Breast epithelium (tissue), 4 donors: ENCODE measurements at regions not wholly inside any gene's neighbourhood (a gene's known extent, or its start where the extent isn't known, plus 50 kb on each side); places are given as distances from the start of the nearest gene placed in this dataset.

Experiments
- DNase-seq, 2 donors: peaks; one replicate each; pipeline ENCODE4 v3.0.0-alpha.2; 2019; ENCODE audit warnings: low spot score in 2 of 2
- H3K27ac ChIP-seq, 2 donors: fragments of 200-600 bp; sonication (generic) in 1 of 2; one replicate each; pipeline ENCODE4 v1.5.1; 2016 to 2019; ENCODE audit warnings: mild to moderate bottlenecking in 1 of 2
- H3K27me3 ChIP-seq, 2 donors: fragments of 200-600 bp; sonication (generic) in 1 of 2; one replicate each; pipeline versions ENCODE4 v1.5.1 to v1.6.0; 2017 to 2019; ENCODE audit warnings: control low read depth in 1 of 2, mild to moderate bottlenecking in 1 of 2
- H3K36me3 ChIP-seq: fragments of 200-600 bp; one replicate; pipeline ENCODE4 v1.5.1; 2019
- H3K4me1 ChIP-seq, 2 donors: fragments of 200-600 bp; sonication (generic); one replicate each; pipeline ENCODE4 v1.5.1; 2016 to 2019; ENCODE audit warnings: control low read depth in 1 of 2
- H3K4me3 ChIP-seq, 3 donors: fragments of 200-600 bp; sonication (generic); 1 replicate in 2 of 3; 2 replicates in 1 of 3; pipeline ENCODE4 v1.5.1; 2016 to 2019; ENCODE audit warnings: mild to moderate bottlenecking in 3 of 3, moderate library complexity in 2 of 3
- H3K9me3 ChIP-seq, 2 donors: fragments of 200-600 bp; sonication (generic) in 1 of 2; one replicate each; pipeline ENCODE4 v1.5.1; 2016 to 2019; ENCODE audit warnings: control low read depth in 1 of 2
- POLR2A ChIP-seq: fragments of 450-650 bp; IDR thresholded peaks from one replicate; pipeline ENCODE4 v1.6.1; 2016; ENCODE audit warnings: antibody characterized with exemption, mild to moderate bottlenecking, moderate library complexity
- POLR2AphosphoS5 ChIP-seq, 3 donors: sonication (generic); formaldehyde crosslinking; IDR thresholded peaks; one replicate each; pipeline ENCODE4 v1.6.1; 2017; ENCODE audit warnings: antibody characterized with exemption in 3 of 3
- intact Hi-C: fragments of 100-400 bp; cut with DNase I; formaldehyde crosslinking; loops from one replicate; pipeline ENCODE4 v1.15.1; 2023; ENCODE audit warnings: low total_unique reads
- TF ChIP-seq, protein P1 (sequence below), 3 donors: fragments of 450-650 bp; IDR thresholded peaks; one replicate each; pipeline ENCODE4 v1.5.1; 2016 to 2017; ENCODE audit warnings: antibody characterized with exemption in 3 of 3, mild to moderate bottlenecking in 3 of 3, moderate library complexity in 3 of 3

DNA sequence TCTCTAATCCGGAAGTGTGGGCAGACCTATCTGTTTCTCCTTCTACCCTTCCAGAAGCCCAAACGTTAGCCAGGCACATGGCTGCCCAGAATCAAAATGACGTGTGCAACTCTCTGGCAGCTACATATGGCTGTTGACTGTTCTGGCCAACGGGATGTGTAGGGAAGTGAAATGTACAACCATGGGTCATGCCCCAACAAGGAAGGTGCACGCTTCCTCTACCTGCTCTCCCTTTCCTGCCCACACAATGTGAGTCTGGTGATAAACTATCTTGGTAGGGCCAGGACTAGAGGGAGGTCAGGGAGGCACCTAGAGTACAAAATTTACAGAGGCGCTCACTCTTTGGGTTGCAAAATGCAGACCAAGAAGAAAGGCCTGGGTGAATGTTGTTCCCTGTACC, 495.9 kb upstream of the PROK2 start:
- Histone ChIP-seq H3K27ac (no peak overlapping the region), H3K4me1 (no peaks in the 10 kb centered on the region), H3K36me3 (no peaks in the 10 kb centered on the region), H3K9me3 (peaks cover 0 to 10% of the 10 kb centered on the region in 2 donors), H3K4me3 (no peak overlapping the region), H3K27me3 (no peaks in the 10 kb centered on the region)
- intact Hi-C loops = no loop called here
- no peak for TF ChIP-seq POLR2A
- TF ChIP-seq POLR2AphosphoS5 (IDR thresholded peaks at IDR 0.05) = no peak
- TF ChIP-seq, protein P1, sequence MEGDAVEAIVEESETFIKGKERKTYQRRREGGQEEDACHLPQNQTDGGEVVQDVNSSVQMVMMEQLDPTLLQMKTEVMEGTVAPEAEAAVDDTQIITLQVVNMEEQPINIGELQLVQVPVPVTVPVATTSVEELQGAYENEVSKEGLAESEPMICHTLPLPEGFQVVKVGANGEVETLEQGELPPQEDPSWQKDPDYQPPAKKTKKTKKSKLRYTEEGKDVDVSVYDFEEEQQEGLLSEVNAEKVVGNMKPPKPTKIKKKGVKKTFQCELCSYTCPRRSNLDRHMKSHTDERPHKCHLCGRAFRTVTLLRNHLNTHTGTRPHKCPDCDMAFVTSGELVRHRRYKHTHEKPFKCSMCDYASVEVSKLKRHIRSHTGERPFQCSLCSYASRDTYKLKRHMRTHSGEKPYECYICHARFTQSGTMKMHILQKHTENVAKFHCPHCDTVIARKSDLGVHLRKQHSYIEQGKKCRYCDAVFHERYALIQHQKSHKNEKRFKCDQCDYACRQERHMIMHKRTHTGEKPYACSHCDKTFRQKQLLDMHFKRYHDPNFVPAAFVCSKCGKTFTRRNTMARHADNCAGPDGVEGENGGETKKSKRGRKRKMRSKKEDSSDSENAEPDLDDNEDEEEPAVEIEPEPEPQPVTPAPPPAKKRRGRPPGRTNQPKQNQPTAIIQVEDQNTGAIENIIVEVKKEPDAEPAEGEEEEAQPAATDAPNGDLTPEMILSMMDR (IDR thresholded peaks at IDR 0.05) = no peak
- no peak for DNase-seq

DNA sequence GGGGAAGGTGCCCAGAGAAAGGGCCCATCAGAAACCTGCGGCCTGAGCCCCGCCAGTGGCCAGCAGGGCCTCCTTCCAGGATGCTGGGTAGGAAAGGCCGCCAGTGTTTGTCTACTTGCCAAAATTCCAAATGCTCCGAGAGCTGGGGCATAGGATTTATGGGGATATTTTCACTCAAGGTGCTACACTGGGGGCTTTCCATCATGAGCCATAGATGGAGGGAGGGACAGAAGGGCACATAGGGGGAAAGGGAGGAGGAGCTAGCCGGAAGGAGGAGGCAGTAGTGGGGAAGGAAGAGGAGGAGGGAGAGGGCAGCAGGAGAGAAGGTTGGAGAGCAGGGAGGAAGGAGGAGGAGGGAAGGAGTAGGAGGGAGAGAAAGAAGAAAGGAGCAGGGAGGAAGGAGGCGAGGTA, 494.7 kb upstream of the PROK2 start:
- intact Hi-C loops = no loop called here

DNA sequence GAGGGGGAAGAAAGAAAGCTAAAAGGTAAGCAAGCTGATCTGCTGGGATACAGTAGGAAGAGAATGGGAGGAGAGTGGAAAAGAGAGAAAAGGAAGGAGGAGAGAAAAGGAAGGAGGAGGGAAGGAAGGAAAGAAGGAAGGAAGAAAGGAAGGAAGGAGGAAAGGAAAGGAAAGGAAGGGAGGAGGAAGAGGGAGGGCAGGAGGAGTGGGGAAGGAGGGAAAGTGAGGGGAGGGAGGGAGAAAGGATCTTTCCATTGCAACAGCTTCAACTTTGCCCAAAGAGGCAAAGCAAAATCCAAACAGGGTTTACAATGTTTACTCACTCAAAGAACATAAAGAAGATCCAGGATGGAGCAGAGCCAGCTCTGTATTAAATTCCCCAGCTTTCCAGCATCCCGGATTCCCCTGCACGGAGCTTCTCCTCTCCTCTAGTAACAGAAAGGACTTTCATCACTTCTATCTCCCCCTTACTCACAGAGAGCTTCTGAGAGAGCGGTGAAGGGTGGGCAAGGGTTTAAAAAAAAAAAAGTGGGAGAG, 494.2 kb upstream of the PROK2 start:
- no peaks in the 10 kb centered on the region for H3K36me3 ChIP-seq
- no peak for DNase-seq
- intact Hi-C loops = no loop called here
- no peak overlapping the region for H3K27ac ChIP-seq
- H3K4me1 ChIP-seq = no peaks in the 10 kb centered on the region
- no peak for TF ChIP-seq POLR2A
- TF ChIP-seq POLR2AphosphoS5 (IDR thresholded peaks at IDR 0.05) = no peak
- TF ChIP-seq, protein P1 (IDR thresholded peaks at IDR 0.05) = no peak
- H3K4me3 ChIP-seq = no peak overlapping the region
- H3K27me3 ChIP-seq = no peaks in the 10 kb centered on the region
- H3K9me3 ChIP-seq = peaks cover 0 to 10% of the 10 kb centered on the region in 2 donors

More for the DNA sequence above, 494.7 kb upstream of the PROK2 start:
- peaks cover 0 to 10% of the 10 kb centered on the region in 2 donors for H3K9me3 ChIP-seq
- no peak overlapping the region for H3K4me3 ChIP-seq
- H3K4me1 ChIP-seq = no peaks in the 10 kb centered on the region
- no peaks in the 10 kb centered on the region for H3K36me3 ChIP-seq
- no peaks in the 10 kb centered on the region for H3K27me3 ChIP-seq
- H3K27ac ChIP-seq = no peak overlapping the region
- DNase-seq = no peak
- TF ChIP-seq POLR2A (no peak), POLR2AphosphoS5 (IDR thresholded peaks at IDR 0.05) (no peak)
- TF ChIP-seq, protein P1 (IDR thresholded peaks at IDR 0.05) = no peak

DNA sequence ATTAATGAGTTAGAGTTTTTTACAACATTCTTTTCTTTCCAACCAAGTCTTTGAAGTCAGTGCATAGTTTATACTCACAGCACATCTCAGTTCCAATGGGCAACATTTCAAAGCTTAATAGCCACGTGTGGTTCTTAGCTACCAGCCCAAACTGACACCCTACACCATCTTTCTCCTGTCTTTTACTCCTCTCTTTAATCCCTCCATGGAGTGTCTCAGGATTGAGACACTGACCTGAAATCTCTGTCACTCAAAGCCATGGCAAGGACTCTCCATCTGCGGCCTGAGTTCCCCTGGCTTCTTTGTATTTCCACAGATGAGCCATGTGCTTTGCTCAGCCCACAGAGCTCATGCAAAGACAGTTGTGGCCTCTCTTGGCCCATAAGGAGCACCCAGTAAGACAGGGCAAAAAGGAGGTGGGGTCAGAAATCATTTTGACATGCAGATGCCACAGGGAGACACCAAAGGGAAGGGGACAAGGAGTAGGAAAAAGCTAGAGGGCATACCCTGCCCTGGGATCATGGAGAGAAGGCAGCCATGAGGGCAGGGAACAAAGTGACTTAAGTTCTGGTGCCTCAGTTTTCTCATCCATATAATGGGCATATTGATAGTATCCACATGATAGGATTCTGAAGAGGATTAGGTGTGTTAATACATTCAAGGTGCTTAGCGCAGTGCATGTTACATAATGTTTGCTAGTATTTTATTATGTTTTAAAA, 493.6 kb upstream of the PROK2 start:
- H3K4me3 ChIP-seq = no peak overlapping the region
- intact Hi-C loops = no loop called here
- no peaks in the 10 kb centered on the region for H3K4me1 ChIP-seq
- H3K27me3 ChIP-seq = no peaks in the 10 kb centered on the region
- no peak for DNase-seq
- peaks cover 0 to 10% of the 10 kb centered on the region in 2 donors for H3K9me3 ChIP-seq
- no peaks in the 10 kb centered on the region for H3K36me3 ChIP-seq
- TF ChIP-seq POLR2A (no peak), POLR2AphosphoS5 (IDR thresholded peaks at IDR 0.05) (no peak)
- TF ChIP-seq, protein P1 (IDR thresholded peaks at IDR 0.05) = no peak
- H3K27ac ChIP-seq = no peak overlapping the region

DNA sequence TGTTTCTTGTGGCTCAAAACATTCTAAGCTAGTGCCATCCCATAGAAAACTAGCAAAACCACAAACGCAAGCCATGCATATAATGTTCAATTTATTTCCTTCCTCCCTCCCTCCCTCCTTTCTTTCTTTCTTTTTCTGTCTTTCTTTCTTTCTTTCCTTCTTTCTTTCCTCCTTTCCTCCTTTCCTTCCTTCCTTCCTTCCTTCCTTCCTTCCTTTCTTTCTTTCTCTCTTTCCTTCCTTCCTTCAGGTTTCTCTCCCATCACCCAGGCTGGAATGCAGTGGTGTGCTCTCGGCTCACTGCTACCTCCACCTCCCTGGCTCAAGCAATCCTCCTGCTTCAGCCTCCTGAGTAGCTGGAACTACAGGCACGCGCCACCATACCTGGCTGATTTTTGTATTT, 492.8 kb upstream of the PROK2 start:
- no peak for DNase-seq
- intact Hi-C loops = no loop called here
- H3K9me3 ChIP-seq = peaks cover 0 to 4% of the 10 kb centered on the region in 2 donors
- no peaks in the 10 kb centered on the region for H3K4me1 ChIP-seq
- TF ChIP-seq POLR2A = no peak
- H3K36me3 ChIP-seq = no peaks in the 10 kb centered on the region
- H3K27me3 ChIP-seq = no peaks in the 10 kb centered on the region
- no peak overlapping the region for H3K27ac ChIP-seq
- no peak overlapping the region for H3K4me3 ChIP-seq
